GM12878 (cell line): ENCODE measurements at regions not wholly inside any gene's neighbourhood (a gene's known extent, or its start where the extent isn't known, plus 50 kb on each side); places are given as distances from the start of the nearest gene placed in this dataset.

Source experiments
- ATF2 ChIP-seq: IDR thresholded peaks from 2 replicates; pipeline ENCODE4 v1.6.1; 2012; ENCODE audit warnings: low read length, inconsistent platforms
- ATF3 ChIP-seq: IDR thresholded peaks from 2 replicates; pipeline ENCODE4 v1.6.1; 2011; ENCODE audit warnings: low read depth, mild to moderate bottlenecking, low read length, moderate library complexity, borderline replicate concordance; ENCODE audit errors: extremely low read depth
- BMI1 ChIP-seq: fragments of 450-650 bp; IDR thresholded peaks from 2 replicates; pipeline ENCODE4 v1.6.1; 2016; ENCODE audit warnings: mild to moderate bottlenecking, moderate library complexity, borderline replicate concordance
- CTCF ChIP-seq, 3 experiments: IDR thresholded peaks in 2 of 3; conservative IDR thresholded peaks in 1 of 3; 2 replicates each; pipeline ENCODE4 v1.5.1; 2011; ENCODE audit warnings: low read depth in 3 of 3, low read length in 3 of 3, mild to moderate bottlenecking in 3 of 3, control low read depth in 2 of 3, moderate library complexity in 2 of 3, inconsistent platforms in 1 of 3, mixed read lengths in 1 of 3; ENCODE audit not compliant: control insufficient read depth in 2 of 3, insufficient read depth in 1 of 3; ENCODE audit errors: extremely low read depth in 1 of 3
- IRF3 ChIP-seq: fragments of 450-650 bp; IDR thresholded peaks from 2 replicates; pipeline ENCODE4 v1.6.1; 2014; ENCODE audit warnings: mild to moderate bottlenecking
- KAT2A ChIP-seq: conservative IDR thresholded peaks from 2 replicates; pipeline ENCODE4 v1.6.1; 2011; ENCODE audit warnings: low read depth, low read length; ENCODE audit not compliant: control insufficient read depth
- MYC ChIP-seq: IDR thresholded peaks from 2 replicates; pipeline ENCODE4 v1.6.1; 2011; ENCODE audit warnings: mild to moderate bottlenecking, low read length, moderate library complexity, inconsistent platforms; ENCODE audit not compliant: insufficient read depth, insufficient replicate concordance, insufficient read length, severe bottlenecking
- POLR2A ChIP-seq: IDR thresholded peaks from 2 replicates; pipeline ENCODE4 v1.6.1; 2011; ENCODE audit warnings: low read depth, mild to moderate bottlenecking, low read length
- YY1 ChIP-seq: IDR thresholded peaks from 2 replicates; pipeline ENCODE4 v1.6.1; 2011; ENCODE audit warnings: low read depth, mild to moderate bottlenecking, low read length

- no peak for TF ChIP-seq MYC
- TF ChIP-seq IRF3: no peak
- TF ChIP-seq POLR2A: no peak
- no peak for TF ChIP-seq KAT2A
- no peak for TF ChIP-seq CTCF (IDR thresholded peaks at IDR 0.05 in 2 of 3, conservative IDR thresholded peaks at IDR 0.05 in 1 of 3; ENCODE audit: control insufficient read depth in 2 of 3, extremely low read depth in 1 of 3, insufficient read depth in 1 of 3, low read depth in 3 of 3, low read length in 3 of 3)
- no peak for TF ChIP-seq ATF3
- TF ChIP-seq ATF2: no peak
- TF ChIP-seq YY1: no peak
- no peak for TF ChIP-seq BMI1
These were observed 125.1 kb upstream of the FUNDC1 start for GRCh38 chrX:44667771-44668170.
